OCI-LY7 (cell line): ENCODE measurements at regions not wholly inside any gene's neighbourhood (a gene's known extent, or its start where the extent isn't known, plus 50 kb on each side); places are given as distances from the start of the nearest gene placed in this dataset.
"Not testable (repeated sequence)": the region's sequence is repeated elsewhere in the genome, so short reads cannot be mapped to it uniquely, and the experiment has no call there.

ENCODE experiments used
- BruUV-seq: library from RNA; stranded (reverse); fragments of 400-500 nt; replicated peaks from 2 replicates; lab custom pipeline; 2021; lab: Mats Ljungman, UMichigan
- CTCF ChIA-PET: fragments of 300-600 bp; sonication (Branson Sonifier 250); formaldehyde crosslinking; loops from one replicate; lab custom pipeline; 2022; ENCODE audit warnings: antibody characterized with exemption; ENCODE audit not compliant: unreplicated experiment; lab: Charles Lee
- POLR2A ChIA-PET: fragments of 300-600 bp; sonication (Branson Sonifier 250); formaldehyde crosslinking; loops from one replicate; lab custom pipeline; 2022; ENCODE audit warnings: antibody characterized with exemption; lab: Charles Lee
- DNase-seq: peaks from one replicate; pipeline ENCODE4 v3.0.0-alpha.2; 2015; ENCODE audit warnings: low spot score
- H2AFZ ChIP-seq: fragments of 200-600 bp; sonication (generic), shearing (Covaris generic); 2 replicates; pipeline ENCODE4 v1.6.1; 2014; ENCODE audit warnings: mild to moderate bottlenecking, antibody characterized with exemption, low read length, moderate library complexity
- H3K27ac ChIP-seq: fragments of 200-600 bp; sonication (generic); 2 replicates; pipeline ENCODE4 v1.5.1; 2014; ENCODE audit warnings: mixed run types, low read depth, mild to moderate bottlenecking, moderate library complexity, low read length, inconsistent platforms; ENCODE audit not compliant: poor library complexity, severe bottlenecking
- H3K36me3 ChIP-seq: fragments of 200-600 bp; sonication (generic); 2 replicates; pipeline ENCODE4 v1.6.1; 2014; ENCODE audit warnings: mild to moderate bottlenecking, antibody characterized with exemption, low read length, moderate library complexity, mixed read lengths; ENCODE audit not compliant: insufficient read depth
- H3K4me1 ChIP-seq: fragments of 200-600 bp; sonication (generic); 2 replicates; pipeline ENCODE4 v1.5.1; 2014; ENCODE audit warnings: mild to moderate bottlenecking, low read length; ENCODE audit not compliant: insufficient read depth, poor library complexity, severe bottlenecking
- H3K4me2 ChIP-seq: fragments of 200-600 bp; sonication (generic); 2 replicates; pipeline ENCODE4 v1.6.1; 2014; ENCODE audit warnings: mild to moderate bottlenecking, low read length
- H3K4me3 ChIP-seq: fragments of 200-600 bp; sonication (generic); 2 replicates; pipeline ENCODE4 v1.5.1; 2014; ENCODE audit warnings: mild to moderate bottlenecking, low read depth, low read length; ENCODE audit not compliant: poor library complexity, severe bottlenecking
- H3K79me2 ChIP-seq: fragments of 200-600 bp; sonication (generic); 2 replicates; pipeline ENCODE4 v1.6.1; 2016; ENCODE audit warnings: low read depth, mild to moderate bottlenecking, low read length, moderate library complexity, mixed read lengths; ENCODE audit not compliant: insufficient read depth
- H3K9me2 ChIP-seq: fragments of 200-600 bp; sonication (generic); 2 replicates; pipeline ENCODE4 v1.6.1; 2016; ENCODE audit warnings: mild to moderate bottlenecking, low read length, mixed read lengths; ENCODE audit not compliant: insufficient read depth
- H3K9me3 ChIP-seq: fragments of 200-600 bp; sonication (generic); 2 replicates; pipeline ENCODE4 v1.6.1; 2014; ENCODE audit warnings: mild to moderate bottlenecking, mixed run types, low read length, mixed read lengths
- H4K20me1 ChIP-seq: fragments of 200-600 bp; sonication (generic); 2 replicates; pipeline ENCODE4 v1.6.1; 2014; ENCODE audit warnings: mild to moderate bottlenecking, antibody characterized with exemption, low read length, moderate library complexity, mixed read lengths; ENCODE audit not compliant: insufficient read depth
- EZH2phosphoT487 ChIP-seq: fragments of 200-600 bp; sonication (generic); IDR thresholded peaks from 2 replicates; pipeline ENCODE4 v1.6.1; 2018; ENCODE audit warnings: low read depth, borderline replicate concordance, mild to moderate bottlenecking, mixed run types, antibody characterized with exemption, low read length, moderate library complexity, mixed read lengths
- intact Hi-C: fragments of 100-400 bp; cut with micrococcal nuclease; formaldehyde crosslinking; loops from one replicate; pipeline ENCODE4 v1.10.0; 2022; ENCODE audit not compliant: unreplicated experiment
- TF ChIP-seq, protein P1 (sequence below): fragments of 200-600 bp; sonication (generic); conservative IDR thresholded peaks from 2 replicates; pipeline ENCODE4 v1.5.1; 2014; ENCODE audit warnings: mild to moderate bottlenecking, antibody characterized with exemption, low read length, moderate library complexity, mixed read lengths

DNA sequence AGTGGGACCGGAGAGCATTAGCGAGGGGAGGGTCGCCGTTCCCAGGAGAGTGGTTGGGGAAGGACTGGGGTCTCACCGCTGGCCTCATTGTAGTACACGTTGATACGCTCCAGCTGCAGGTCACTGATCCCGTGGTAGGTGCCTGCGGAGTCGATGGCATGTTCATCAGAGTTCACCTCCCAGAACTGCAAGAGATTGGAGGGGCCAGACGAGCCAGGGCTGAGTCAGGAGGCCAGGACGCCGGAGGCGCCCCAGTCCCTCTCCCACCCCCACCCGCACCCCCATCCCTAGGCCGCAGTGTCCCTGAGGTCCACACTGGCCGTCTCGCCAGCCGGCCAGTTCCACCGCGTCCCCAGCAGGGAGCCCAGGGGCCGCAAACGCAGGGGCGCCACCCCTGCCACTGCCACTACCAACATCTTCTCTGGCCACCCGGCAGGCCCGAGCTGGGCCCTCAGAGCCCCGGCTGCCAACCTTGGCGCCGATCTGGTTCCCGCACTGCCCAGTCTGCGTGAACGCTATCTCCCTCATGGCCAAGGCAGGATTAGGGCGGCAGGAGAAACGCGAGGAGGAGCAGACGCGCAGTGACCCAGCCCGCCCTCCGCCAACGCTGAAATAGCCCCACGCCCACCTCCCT, 144.2 kb downstream of the ALG10 start:
- Histone ChIP-seq H2AFZ (no peak overlapping the region), H3K4me1 (no peaks in the 10 kb centered on the region), H3K79me2 (no peaks in the 10 kb centered on the region), H3K4me2 (no peak overlapping the region), H4K20me1 (no peaks in the 10 kb centered on the region), H3K27ac (no peak overlapping the region), H3K9me2 (no peaks in the 10 kb centered on the region), H3K9me3 (no peaks in the 10 kb centered on the region), H3K36me3 (no peaks in the 10 kb centered on the region), H3K4me3 (no peak overlapping the region)
- ChIA-PET POLR2A (interaction anchor here (0.7 kb wide), 1 partner anchor 16 kb away, joined by 3 read pairs; no protein-coding TSS in a partner anchor), CTCF (interaction anchor here (1.1 kb wide), 1 partner anchor 16 kb away, joined by 4 read pairs; no protein-coding TSS in a partner anchor)
- no peak for TF ChIP-seq EZH2phosphoT487
- TF ChIP-seq, protein P1, sequence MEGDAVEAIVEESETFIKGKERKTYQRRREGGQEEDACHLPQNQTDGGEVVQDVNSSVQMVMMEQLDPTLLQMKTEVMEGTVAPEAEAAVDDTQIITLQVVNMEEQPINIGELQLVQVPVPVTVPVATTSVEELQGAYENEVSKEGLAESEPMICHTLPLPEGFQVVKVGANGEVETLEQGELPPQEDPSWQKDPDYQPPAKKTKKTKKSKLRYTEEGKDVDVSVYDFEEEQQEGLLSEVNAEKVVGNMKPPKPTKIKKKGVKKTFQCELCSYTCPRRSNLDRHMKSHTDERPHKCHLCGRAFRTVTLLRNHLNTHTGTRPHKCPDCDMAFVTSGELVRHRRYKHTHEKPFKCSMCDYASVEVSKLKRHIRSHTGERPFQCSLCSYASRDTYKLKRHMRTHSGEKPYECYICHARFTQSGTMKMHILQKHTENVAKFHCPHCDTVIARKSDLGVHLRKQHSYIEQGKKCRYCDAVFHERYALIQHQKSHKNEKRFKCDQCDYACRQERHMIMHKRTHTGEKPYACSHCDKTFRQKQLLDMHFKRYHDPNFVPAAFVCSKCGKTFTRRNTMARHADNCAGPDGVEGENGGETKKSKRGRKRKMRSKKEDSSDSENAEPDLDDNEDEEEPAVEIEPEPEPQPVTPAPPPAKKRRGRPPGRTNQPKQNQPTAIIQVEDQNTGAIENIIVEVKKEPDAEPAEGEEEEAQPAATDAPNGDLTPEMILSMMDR, result no peak
- intact Hi-C loops, result no loop called here
- BruUV-seq, result no TSS peak
- no peak for DNase-seq

DNA sequence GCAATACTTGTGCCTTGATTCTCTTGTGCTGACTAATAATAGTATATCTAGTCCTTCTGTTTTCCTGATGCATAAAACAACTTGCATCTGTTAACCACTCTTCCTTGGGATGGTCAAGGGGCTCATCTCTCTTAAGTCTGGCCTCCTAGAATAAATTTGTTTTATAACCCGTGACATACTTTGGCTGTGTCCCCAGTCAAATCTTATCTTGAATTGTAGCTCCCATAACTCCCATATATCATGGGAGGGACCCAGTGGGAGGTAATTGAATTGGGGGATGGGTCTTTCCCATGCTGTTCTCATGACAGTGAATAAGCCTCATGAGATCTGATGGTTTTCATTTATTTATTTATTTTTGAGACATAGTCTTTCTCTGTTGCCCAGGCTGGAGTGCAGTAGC, 146.2 kb downstream of the ALG10 start:
- H3K36me3 ChIP-seq, H2AFZ ChIP-seq, POLR2A ChIA-PET, DNase-seq, H3K9me2 ChIP-seq, H3K4me1 ChIP-seq, CTCF ChIA-PET, BruUV-seq, H3K4me3 ChIP-seq, H3K27ac ChIP-seq, H3K79me2 ChIP-seq, H4K20me1 ChIP-seq, intact Hi-C loops, H3K4me2 ChIP-seq, H3K9me3 ChIP-seq: not testable (repeated sequence)

DNA sequence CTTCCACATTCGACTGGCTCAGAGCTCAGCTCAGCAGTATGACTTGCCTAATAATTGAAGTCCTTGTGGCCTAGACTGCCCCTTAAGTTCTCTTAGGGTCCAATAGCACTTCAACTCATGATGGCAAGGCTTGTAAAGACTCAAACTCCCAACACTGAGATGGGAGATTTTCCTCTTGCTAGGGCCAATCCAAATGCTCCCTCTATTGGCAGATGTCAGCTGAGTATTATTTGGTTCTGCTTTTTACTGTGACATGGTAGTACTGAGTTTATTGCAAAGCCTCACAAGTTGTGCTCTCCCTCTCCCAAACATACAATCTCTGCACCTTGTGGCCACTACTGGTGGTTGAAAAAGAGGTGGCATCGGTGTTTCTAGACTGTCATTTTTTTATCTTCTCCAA, 164.2 kb downstream of the ALG10 start:
- ChIA-PET POLR2A (no interaction called here), CTCF (no interaction called here)
- intact Hi-C loops, result no loop called here
- no peak for DNase-seq
- no peaks in the 10 kb centered on the region for H3K9me3 ChIP-seq
- BruUV-seq, result no TSS peak
- H3K79me2 ChIP-seq, result no peaks in the 10 kb centered on the region
- no peak overlapping the region for H3K4me2 ChIP-seq
- no peak for TF ChIP-seq EZH2phosphoT487
- TF ChIP-seq, protein P1, result 0 out of 2 replicates have a peak, but pooled peaks have one; percentile 22
- H3K4me3 ChIP-seq, result no peak overlapping the region
- H3K27ac ChIP-seq, result no peak overlapping the region
- H2AFZ ChIP-seq, result no peak overlapping the region
- H3K9me2 ChIP-seq, result no peaks in the 10 kb centered on the region
- no peaks in the 10 kb centered on the region for H4K20me1 ChIP-seq
- no peaks in the 10 kb centered on the region for H3K4me1 ChIP-seq
- no peaks in the 10 kb centered on the region for H3K36me3 ChIP-seq
